Amniotic stem cell (primary cell): ENCODE measurements at regions not wholly inside any gene's neighbourhood (a gene's known extent, or its start where the extent isn't known, plus 50 kb on each side); places are given as distances from the start of the nearest gene placed in this dataset.

Experiments
- DNase-seq: peaks from one replicate; lab custom pipeline; 2025; lab: John Stamatoyannopoulos, UW

DNA sequence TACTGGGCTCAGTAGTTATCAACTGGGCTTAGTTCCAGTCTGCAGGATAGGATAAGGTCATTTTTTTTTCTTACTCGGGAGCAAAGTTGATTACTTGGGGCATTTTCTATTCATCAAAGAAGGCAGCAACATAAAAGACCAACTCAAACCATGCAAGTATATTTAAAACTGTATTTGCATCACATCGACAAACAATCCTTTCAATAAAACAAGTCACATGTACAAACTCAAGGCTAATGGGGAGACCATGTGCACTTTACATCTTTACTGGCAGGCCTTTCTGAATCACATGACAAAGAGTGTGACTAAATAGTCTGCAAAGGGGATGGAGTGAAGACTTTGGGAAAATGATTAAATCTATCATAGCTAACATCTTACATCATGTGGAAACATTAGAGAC, 610.4 kb upstream of the BOD1L1 start:
- no peak for DNase-seq

DNA sequence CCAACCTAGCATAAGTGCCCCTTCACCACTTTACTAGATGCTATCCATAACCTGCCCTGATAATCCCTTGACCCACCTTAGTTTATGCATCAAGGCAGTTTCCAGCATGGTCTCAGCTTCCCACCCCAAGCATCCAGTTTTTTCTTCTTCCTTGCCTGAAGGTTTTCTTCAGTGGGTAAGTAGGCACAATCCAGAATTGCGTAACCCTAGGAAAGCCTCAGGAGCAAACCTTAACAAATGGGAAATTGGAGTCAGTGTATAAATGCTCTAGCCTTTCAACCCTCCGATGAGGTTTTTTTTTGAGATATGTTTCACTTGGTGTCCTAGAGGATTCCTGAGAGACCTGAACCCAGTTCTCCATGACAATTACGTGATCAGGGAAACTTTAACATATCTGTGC, 614.0 kb upstream of the BOD1L1 start:
- DNase-seq, result no peak

DNA sequence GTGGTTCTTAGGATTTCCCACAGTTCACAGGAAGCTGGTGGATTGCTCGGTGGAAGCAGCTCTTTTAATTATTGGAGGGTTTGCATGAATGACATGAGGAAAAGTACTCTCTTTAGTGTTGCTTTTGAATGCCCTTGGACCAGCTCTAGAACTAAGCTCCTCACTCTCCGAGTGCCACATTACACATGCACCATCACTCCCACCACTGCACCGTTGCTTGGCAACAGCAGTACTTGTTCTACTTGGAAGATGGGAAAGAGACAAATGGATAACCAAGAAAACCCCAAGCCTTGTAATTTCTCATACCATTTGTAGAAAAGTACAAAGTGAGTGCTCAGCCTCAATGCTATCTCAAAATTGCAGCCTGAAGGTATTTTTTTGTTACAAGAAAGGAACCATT, 620.2 kb upstream of the BOD1L1 start:
- DNase-seq, result no peak

DNA sequence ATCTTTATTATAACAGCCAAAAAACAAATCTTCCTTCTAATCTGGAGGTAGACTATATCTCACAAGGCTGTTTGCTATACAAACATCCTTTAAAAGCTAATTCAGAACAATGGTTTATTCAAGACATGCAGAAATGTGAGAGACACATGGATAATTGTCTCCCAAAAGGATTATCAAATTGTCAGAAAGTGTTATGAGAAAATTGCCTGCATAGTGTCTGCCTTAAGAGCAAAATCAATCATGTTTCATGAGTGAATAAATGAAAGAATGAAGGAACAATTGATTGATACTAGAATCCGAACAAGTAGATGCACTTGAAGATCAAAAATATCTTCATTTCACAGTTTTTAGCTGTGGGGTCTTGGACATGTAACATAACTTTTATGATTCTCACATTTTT, 621.7 kb upstream of the BOD1L1 start:
- DNase-seq, result no peak

DNA sequence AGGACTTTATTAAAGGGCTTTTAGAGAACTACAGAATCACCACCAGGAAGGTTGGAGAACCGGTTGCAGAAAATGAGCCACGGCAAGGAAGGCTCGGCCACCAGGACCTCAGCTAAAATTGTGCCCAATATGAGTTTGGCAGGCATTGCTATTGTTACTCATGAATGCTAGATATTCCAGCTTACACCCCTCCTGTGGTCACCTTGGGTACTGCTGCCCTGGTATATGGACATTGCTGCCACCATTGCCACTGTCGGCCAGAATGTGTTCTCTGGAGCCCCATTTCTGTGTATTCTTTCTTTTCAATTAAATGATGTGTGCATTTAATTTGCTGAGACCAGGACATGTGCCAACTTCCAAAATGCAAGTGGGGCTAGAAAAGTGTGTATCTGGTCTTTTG, 626.7 kb upstream of the BOD1L1 start:
- DNase-seq, result no peak

DNA sequence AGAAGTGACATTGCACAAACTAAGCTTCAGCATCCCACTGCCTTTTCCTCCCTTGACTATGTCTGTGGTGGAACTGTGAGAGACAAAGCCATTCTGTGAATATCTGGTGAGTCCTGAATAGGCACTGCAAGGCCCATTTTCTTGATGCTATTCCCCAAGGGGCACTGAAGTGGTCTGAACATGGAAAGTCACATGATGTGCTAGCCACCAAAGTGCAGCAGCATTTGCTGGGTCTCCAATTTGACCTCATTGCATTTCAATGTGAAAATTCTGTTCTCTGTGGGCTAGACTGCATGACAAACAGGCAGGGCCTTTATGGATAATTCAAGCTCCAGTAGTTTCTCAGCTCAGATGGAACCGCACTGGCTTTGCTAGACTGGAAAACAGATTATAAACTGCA, 627.4 kb upstream of the BOD1L1 start:
- no peak for DNase-seq

DNA sequence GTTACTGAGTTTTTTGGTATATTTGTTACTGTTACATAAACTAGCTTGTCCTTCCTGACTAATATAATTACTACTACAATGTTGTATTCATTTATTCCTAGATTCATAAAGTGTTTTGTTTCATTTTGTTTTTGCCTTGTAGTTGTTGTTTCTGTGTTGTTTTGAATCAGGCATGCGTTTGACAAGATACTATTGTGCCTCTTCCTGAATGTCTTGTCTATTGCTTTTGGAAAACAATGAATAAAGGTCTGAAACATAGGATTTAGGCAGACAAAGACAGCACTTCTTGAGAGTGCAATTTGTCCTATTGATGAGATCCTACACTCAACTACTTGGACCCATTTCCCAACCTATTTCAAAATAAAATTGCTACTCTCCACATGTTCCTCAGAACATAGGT, 630.4 kb upstream of the BOD1L1 start:
- DNase-seq, result no peak

DNA sequence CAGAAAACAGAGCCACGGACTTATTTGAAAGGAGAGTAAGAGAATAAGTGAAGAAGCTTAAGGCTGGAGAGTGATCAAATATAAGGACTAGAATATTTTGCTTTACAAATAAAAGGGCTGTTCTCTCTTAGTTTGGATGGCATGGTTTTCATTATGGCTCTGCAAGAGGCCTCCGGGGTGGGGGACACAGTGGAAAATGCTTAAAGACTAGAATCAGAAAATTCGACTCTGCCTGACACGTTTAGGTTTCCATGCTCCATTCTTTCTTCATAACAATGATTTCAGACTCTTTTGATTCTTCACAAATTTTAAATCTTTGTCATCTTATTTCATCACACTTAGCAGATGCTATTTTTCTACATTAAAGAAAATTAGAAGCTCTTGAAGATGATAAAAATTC, 632.4 kb upstream of the BOD1L1 start:
- no peak for DNase-seq

DNA sequence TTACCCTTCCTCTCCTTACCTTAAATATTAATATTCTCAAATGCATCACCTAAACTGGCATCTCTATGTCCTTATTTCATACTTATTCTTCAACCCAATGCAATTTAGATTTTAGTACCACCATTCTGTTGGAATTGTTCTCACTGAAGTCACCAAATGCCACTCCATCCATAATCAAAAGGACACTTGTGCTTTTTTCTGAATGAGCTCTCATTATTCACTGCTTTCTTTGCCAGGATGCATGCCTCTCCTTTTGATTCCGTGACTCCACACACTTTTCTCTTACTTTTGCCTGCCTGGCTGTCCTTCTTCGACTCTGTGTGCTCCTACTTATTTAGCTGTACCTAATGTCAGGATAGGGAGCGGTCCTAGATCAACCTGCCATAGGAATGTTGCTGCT, 633.1 kb upstream of the BOD1L1 start:
- no peak for DNase-seq

DNA sequence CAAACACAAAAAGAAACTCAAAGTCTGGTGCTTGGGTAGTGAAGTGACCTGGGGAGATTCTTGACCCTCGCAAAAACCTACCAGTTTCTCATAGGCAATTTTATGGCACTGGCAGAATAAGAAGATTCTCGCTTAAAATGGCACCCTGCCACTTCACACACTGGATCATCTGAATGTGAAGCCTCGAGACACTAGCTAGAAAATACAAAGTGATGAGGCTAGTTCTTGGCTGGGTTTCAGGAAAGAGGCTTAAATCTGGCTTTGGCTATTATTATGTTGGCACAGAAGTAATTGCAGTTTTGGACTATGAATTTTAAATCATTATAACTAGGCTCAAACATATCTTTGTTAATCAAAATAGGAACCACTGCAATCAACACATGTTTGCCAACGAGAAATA, 634.7 kb upstream of the BOD1L1 start:
- DNase-seq, result no peak

DNA sequence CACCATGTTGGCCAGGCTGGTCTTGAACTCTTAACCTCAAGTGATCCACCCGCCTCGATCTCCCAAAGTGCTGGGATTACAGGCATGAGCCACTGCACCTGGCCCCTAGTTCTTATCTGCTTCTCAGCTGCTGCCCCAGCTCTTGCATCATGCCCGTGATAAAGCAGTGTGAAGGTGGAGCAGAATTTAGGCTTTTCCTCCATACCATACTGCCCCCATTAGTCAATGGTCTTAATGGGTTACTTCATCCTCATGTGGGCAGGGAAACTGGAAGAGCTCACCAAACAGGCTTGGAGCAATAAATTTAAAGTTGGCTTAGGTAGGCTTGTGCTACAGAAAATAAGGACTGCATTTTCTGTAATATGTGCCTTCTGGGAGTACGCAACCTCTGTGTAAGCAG, 636.9 kb upstream of the BOD1L1 start:
- no peak for DNase-seq

DNA sequence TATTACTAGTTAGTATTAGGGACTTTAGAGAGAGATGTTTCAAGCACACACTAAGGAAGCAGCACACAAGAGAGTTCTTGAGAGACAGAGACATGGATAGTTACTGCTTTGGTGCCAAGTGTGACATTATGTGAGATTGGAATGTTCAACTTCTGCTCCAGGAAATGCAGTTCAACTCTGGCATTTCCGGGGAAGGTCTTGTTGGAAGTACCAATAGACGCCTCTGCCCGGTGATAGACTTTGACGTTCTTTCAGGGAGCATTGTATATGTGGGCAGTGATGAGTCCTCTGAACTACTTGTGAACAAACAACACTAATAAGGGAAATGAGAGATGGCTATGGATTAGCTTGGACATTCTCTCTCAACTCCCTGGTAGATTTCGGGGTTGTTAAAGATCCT, 638.1 kb upstream of the BOD1L1 start:
- no peak for DNase-seq

DNA sequence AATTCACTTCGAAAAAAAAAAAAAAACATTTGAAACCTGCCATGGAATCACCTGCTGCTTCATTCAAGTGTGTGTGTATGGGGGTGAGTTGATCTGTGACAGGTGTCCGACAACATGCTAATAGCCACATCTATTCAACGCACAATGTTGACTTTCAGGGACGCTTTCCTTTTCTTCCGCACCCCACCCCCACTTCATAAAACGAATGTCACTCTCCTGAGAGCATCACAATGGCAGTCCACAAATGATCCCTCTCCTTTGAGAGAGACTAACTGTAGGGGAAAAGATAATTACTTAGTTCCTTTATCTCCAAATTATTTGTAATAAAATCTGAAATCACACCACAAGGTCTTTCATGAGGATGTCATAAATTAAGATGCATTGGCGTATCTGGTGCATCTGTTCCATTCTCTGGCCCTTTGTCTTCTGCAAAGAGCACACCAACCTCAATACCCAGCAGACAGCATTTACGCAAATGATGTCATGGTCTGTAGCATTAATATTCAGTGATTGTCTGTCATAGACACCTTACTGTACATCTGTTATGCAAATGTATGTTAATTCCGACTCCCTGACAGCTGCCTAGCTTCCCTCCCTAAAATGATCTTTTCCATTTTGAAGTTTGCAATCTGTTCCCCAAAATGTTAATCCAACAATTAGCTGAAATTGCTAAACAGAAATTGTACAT, 640.0 kb upstream of the BOD1L1 start:
- no peak for DNase-seq

DNA sequence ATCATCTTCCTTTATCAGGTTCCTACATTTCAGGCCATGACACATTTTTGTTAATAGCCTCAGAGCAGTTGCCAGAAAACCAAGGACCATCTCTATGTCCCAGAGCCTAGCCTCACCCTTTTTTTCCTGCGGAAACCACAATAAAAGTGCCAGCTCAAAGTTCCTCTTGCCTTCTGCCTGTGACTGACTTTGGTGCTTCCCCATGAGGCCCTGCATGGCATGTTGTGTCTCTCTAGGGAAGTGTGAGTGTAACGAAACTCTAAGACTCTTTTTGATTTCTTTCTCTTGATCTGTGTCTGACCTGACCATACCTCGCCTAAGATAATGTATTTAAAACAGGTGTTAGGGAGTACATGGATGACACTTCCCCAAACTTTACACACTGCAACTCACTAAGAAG, 642.3 kb upstream of the BOD1L1 start:
- DNase-seq, result no peak

DNA sequence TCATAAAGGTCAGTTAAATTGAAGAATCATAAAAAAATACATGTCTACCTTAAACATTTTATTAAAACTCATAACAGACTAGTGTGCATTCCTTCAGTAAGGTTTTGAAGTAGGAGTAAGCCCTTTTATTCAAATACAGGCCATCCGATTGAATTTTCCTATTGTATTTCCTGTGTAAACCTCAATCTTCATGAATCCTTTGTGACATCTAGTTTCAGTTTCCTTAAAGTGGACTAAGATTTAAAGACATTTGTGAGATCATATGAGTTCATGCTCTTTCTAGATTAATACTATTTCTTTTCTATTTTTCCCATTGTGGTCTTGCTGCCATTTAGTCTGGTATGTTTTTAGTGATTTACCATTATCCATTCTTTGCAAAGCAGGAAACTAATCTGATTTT, 644.7 kb upstream of the BOD1L1 start:
- no peak for DNase-seq

DNA sequence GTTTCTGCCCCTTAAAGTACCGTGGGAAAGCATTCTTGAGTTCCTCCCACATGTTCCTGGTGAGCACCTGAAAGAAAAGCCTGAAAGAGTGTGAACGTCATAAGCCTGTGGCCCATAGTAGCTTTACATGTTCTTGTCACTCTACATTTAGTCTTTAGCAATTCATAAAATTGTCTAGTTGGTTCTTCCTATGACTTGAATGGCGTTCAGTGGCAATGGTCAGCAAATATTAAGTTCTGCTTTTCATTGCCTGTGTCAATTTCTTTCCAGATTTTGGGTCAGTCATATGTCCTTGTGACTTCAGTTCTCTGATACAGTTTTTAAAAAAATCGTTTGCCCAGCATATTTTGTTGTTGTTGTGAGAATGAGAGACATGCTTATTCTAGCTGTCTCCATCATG, 650.0 kb upstream of the BOD1L1 start:
- no peak for DNase-seq

DNA sequence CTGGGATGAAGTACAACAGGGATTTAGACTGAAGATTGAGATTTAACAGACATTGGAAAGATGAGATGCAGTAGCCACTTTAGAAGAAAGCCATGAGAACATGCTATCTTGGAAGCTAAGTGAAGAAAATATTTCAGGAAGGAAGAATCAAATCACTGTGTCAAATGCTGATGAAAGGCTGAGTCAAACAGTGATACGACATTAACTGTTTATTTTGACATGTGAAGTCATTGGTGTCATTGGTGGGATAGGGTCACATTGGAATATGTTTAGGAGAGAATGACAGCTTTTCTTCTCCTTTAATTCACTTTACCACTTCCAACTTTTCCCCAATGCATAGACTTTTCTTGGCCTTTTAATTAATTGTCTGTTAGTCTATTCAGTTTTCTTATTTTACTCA, 653.0 kb upstream of the BOD1L1 start:
- no peak for DNase-seq

DNA sequence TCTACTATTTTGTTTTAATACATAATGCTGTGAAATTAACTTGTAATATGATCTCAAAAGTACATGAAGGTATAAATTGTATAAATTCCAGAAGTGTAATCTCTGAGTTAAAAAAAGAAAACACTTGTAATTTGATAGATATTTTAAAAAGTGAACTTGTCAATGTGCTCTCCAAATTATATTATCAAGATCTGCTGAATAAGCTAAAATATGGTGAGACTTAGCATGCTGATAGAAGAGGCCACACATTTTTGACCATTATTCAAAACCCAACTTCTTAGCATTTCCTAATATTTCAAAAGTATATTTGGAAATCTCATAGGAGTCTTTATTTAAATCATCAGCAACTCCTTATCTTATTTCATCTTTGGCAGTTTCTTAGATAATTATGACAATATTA, 657.1 kb upstream of the BOD1L1 start:
- no peak for DNase-seq

DNA sequence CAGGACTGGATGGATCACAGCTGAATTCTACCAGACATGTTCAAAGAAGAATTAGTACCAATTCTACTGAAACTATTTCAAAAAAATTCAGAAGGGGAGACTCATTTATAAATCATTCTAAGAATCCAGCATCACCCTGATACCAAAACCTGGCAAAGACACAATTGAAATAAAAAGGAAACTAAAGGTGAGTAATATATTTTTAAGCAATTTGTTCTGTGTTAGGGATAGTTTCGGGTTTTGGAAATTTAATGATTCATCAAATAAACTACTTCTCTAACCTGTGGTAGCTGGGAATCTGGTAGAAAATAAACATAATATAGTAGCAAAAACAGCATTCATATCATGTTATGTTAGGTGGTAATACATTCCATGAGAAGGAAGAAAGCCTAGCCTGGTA, 662.2 kb upstream of the BOD1L1 start:
- no peak for DNase-seq

DNA sequence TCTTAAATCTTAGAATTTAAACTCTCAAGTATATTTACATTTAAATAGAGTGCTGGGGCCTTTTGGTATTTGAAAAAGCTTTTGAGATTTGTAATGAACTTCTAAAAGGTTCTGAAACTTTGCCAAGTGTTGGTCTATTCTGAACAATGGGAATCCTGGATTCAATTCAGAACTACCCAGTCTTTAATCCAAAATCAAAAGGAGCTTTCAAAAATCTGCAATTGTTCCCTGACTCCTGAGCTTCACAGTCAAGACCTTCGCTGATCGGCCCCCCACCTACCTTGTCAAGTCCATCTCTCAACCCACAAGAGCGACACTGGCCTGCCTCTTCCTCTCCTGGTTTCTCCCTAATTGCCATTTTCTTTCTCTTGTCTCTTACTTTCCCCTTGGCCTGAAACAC, 666.1 kb upstream of the BOD1L1 start:
- DNase-seq, result no peak

DNA sequence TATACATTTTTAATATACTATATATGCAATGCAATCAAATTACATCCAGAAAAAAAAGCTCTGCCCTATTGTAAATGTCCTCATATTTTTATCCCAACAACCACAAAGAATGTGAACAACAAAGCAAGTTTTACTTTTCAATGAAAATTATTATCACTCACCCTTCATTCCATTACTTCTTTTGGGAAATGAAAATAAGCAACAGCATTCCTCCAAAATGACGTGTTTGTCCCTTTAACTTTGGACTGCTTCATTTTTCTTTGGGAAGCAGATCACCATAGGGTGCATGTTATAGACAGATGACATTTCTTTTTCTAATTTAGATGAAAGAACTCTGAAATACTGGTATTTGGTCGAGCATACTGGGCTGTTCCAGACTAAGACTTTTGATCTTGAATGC, 667.1 kb upstream of the BOD1L1 start:
- DNase-seq, result no peak

DNA sequence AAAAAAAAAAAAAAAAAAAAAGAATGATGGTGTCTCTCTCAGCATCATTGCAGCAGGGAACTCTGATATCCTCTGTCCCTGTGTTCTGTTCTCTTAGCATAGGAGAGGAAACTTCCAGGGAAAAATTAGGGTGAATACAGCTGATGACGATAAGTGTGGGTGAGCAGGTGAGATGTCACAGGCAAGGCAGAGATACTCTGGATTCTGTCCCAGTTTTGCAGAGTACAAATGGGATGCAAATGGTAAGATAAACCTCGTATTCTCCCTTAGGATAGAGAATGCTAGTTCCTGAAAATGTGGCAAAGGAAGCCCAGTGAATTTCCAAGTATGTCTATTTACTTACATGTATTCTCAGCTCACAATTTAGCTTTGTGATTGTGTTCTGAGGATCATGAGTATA, 671.6 kb upstream of the BOD1L1 start:
- no peak for DNase-seq

DNA sequence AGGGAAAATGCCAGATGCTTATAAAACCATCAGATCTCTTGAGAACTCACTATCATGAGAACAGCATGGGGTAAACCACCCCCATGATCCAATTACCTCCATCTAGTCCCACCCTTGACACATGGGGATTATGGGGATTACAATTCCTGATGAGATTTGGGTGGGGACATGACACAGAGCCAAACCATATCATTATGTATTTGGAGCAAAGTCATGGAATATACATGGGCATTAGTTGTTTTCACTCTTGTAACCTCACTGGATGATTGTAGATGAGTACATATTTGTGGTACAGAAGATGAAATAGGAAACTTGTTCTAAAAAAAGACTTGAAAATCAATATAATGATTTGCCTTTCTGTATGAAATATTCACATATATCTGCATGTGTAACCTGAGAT, 674.5 kb upstream of the BOD1L1 start:
- no peak for DNase-seq

DNA sequence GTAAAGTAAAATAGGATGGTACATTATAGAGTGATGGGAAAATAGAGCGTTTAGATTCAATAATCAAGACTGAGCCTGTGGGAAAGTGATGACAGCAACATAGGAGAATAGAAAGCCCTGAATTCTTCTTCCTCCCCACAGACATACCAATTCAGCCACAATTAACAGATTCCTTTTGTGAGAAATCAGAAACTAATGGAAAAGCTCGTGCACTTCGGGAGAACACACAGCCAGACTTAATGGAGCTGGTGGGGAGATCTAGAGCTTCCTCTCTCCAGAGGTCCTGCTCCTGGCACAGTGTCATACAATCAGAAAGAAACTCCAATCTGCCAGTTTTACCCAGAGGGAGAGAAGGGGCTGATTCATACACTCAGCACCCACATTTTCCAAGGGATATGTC, 676.3 kb upstream of the BOD1L1 start:
- no peak for DNase-seq

DNA sequence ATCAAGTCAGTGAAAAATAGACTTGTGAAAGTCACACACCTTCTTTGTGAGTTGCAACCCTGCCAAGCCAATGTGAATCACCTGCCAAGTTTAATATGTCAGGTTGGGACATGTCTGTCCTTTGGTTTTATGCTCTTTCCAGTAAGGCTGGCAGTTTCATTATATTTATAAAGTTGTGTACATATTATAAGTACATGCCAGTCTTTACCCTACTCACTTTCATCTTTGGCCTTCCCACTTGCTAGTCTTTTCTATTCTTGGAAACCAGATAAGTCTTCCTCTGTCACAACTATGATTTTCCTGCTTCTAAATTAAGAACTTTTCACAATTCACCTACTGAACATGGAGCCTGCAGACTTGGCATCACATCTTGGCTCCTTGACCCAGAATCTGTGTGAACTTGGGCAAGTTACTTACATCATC, 680.7 kb upstream of the BOD1L1 start:
- DNase-seq, result no peak
